Frontal cortex (tissue), 3 donors: ENCODE measurements at regions not wholly inside any gene's neighbourhood (a gene's known extent, or its start where the extent isn't known, plus 50 kb on each side); places are given as distances from the start of the nearest gene placed in this dataset.

Experiments
- DNase-seq, 2 donors: peaks; one replicate each; pipeline ENCODE4 v3.0.0; 2012; ENCODE audit warnings: low spot score in 2 of 2
- FAIRE-seq: peaks from 2 replicates; lab custom pipeline; 2012; peaks lifted over from hg19 to GRCh38; lab: Jason Lieb, UNC
- donor health status: control.
- donor health status: control.
- donor health status: control.

DNA sequence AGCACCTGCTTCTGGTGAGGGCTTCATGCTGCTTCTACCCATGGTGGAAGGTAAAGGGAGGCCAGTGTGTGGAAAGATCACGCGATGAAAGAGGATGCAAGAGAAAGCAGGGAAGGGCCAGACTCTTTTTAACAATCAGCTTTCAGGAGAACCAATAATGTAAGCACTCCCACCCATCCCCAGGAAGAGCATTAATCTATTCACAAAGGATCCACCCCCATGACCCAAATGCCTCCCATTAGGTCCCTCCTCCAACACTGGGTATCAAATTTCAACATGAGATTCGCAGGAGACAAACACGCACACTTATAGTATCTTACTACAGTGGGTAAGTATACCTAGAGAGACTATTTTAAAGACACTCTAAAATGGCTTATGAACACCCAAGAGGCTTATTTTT is 80.5 kb upstream of the TMCC3 start:
- DNase-seq: no peak

DNA sequence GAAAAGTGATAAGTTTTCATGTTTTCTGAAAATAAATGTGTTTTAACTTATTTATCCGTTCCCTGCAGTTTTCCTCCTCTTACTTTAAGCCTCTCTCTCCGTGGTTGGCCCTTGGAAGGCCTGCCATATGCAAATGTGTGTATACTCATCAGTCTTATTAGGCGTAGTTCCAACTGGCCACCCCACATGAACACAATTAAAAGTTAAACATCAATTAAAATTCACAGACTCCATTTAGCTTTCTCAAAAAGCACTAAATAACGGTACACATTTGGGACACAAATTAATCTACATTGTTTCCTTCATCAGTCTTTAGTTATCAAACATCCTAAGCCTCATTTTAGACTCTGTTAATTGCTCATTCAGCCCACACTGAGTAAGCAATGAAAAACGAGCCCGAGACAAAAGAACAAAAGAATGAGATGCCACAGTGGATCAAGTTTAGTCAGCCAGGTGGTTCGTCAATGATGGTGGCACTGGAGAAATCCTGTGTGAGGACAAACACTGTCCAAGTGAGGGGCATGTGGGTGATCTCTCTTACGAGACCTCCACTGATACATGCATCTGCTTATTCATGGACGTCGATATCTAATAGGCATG is 76.0 kb upstream of the TMCC3 start:
- FAIRE-seq (no peak), DNase-seq (no peak)

More for the DNA sequence above, 80.5 kb upstream of the TMCC3 start:
- no peak for FAIRE-seq

DNA sequence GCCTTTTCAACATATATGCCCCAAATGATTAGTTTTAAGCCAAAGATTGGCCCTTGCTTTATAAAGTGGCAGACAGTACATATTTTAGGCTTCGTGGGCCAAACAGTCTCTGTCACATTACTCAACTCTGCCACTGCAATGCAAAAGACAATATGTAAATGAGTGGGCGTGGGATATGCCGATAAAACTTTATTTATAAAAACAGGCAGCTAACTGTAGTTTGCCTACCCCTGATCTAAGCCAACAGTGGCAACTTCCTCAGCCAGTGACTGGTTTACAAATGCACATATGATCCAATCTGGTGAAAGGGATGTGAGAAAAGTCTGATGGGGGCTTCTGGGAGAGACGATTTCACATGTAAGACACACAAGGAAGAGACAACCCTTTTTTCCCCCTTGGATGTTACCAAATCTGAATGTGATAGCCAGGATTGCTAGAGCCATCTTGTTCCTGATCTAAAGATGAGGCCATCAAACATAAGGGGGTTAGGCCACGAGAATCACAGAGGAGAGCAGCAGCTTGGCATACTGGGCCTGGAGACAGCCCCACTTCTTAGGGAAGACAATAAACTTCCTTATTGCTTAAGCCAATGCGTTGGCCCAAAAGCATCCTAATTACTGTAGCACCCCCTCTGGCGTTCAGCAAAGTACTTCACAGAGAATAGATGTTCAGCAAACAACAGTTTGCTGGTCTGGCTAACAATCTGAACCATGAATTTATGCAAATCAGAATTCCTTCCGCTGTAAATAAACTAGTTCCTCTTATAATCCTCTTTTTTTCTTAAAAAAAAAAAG is 75.2 kb upstream of the TMCC3 start:
- FAIRE-seq: no peak
- DNase-seq: no peak

DNA sequence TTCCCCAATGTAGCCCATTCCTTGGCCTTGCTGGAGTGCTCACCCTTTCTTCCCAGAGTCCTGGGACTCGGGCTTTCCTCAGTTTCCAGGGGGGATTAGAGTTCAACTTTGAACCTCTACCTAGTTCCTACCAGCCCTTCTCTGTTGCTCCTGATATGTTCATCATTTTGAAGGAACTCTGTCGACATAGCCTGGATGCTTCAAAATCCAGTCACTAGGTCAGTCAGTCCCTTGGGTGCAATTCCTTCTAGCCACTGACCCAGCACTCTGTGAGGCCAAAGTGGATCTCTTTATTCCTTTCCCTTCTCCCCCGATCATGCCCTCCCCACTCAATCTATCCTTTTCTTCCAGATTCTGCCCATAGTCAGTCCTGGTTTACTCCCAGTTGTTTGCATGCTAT is 72.3 kb upstream of the TMCC3 start:
- FAIRE-seq (no peak), DNase-seq (no peak)

DNA sequence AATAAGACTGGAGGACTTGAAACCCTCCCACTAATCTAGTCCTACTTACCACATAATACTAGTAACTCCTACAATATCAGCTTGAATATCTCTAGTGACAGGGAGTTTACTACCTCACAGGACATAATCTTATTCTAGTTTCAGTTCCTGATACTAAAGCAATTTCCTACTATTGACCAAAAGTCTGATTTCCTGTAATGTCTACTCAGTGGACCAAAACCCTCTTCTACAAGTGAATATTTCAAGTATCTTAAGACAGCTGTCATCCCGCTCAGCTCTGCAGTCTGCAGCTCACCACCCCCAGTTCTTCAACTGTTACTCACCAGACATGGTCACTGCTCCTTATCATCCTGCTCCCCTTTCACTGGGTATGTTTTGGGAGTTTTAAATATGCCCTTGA is 70.8 kb upstream of the TMCC3 start:
- FAIRE-seq (no peak), DNase-seq (no peak)

DNA sequence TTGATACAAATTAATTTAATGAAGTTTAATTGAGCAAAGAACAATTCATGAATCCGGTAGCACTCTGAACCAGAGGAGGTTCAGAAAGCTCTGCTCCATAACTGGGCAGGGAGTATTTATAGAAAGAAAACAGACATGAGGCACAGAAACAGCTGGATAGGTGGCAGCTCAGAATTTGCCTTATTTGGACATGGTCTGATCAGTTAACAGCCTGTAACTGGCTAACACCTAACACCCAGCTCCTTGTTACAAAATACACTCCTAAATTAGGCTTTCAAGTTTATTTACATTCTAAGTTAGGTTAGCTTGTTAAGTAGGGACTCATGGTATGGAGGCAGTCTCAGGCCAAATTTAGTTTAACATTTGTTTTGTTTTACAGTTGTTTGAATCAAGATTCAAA is 67.8 kb upstream of the TMCC3 start:
- no peak for DNase-seq
- no peak for FAIRE-seq

DNA sequence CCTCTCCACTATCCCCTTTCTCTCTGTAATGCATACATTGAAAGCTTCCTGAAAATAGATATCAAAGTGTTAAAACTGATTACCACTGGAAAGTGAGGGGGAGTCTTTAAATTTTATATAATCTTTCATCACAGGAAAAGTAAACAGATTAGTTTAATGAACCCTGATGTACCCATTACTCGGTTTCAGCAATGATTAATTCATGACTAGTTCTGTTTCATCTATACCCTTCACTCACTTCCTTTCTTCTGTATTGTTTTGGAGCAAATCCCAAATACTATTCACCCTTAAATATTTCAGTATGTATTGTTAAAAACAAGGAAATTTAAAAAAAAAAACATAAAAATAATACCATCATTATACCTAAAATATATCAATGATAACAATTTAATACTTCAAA is 67.3 kb upstream of the TMCC3 start:
- peak; percentile 83 for FAIRE-seq
- DNase-seq: no peak

DNA sequence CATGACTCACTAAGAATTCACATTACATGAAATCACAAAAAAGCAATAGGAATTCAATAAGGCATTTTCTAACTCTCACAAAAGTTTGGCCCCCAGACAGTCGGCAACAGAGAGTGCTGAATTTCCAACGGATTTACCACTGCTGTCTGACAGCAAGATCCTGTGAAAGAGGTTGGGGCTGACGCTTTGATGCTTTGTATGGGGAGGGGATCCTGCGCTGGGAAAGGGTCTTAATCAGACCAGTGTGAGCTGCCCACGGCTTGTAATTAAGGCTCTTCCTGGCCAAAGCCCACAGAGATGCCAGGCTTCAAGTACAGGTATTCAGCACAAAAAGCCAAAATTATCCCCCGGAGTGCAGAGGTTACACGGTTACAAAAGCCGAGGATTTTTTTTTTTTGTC is 66.8 kb upstream of the TMCC3 start:
- DNase-seq: no peak
- FAIRE-seq: no peak

GRCh38 chr12:94716339-94716738 is 66.0 kb upstream of the TMCC3 start:
- no peak for DNase-seq
- no peak for FAIRE-seq

DNA sequence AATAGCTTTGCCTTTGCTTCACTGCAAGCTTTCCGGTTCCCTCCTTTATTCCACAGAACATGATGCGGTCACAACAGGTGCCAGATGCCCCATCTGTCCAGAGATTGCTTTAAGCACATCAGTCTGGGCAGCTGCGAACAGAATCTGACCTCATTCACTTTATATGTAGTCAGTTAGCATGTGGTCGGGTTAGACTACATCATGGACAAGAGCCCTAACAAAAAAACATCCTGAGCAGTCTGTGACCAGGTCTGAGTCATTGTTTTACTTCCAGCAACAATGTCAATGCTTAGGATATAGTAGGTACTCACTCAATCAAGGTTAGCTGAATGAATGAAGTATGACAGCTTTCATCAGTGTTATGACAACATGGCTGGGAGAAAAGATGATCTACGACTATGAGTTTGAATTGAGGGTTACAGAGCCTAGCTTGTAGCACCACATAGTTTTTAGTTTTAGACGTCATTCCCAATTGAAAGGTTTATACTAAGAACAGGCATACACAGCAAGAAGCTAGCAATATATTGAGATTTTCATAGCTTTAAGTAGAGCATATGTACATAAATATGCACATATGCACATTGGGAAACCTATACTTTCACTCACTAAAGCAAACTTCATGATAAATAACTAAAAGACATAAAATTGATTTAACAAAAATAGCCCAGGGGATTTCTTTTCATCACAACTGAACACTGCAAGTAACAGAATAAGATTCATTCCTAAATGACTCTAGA is 64.2 kb upstream of the TMCC3 start:
- DNase-seq (no peak), FAIRE-seq (no peak)

GRCh38 chr12:94712815-94713515 is 62.6 kb upstream of the TMCC3 start:
- FAIRE-seq (no peak), DNase-seq (no peak)

- no peak for FAIRE-seq
- no peak for DNase-seq
Measured at GRCh38 chr12:94710933-94711332, 60.6 kb upstream of the TMCC3 start.

- no peak for FAIRE-seq
Measured at GRCh38 chr12:94707892-94708291, 57.5 kb upstream of the TMCC3 start.

GRCh38 chr12:94707036-94707435 is 56.7 kb upstream of the TMCC3 start:
- FAIRE-seq: no peak

More at GRCh38 chr12:94707892-94708291, 57.5 kb upstream of the TMCC3 start:
- DNase-seq: no peak

DNA sequence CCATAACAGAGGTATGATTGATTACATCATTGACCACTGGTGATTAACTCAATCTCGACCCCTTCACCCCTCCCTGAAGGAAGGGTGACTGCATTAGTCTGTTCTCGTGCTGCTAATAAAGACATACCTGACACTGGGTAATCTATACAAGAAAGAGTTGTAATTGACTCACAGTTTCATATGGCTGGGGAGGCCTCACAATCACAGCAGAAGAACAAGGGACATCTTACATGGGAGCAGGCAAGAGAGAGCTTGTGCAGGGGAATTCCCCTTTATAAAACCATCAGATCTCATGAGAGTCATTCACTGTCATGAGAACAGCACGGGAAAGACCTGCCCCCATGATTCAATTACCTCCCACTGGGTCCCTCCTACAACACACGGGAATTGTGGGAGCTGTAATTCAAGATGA is 55.9 kb upstream of the TMCC3 start:
- FAIRE-seq: no peak

More at GRCh38 chr12:94707036-94707435, 56.7 kb upstream of the TMCC3 start:
- DNase-seq: no peak

DNA sequence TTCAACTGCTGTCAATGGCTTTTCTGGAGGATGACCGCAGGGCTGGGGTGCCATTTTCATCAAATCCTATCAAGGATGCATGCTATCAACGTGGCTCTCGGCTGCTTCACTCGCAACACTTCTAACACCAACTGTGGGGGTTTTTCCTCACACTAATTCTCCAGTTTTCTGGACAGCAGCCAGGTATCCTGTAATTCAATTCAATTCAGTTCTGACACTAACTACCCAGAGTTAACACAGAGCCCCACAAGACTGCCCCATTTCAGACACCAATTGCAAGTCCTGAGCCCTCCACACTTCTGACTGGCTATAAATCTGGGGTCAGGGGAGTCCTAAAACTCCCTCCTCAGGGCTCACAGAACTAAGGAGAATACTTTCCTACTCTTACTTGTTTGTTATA is 55.3 kb upstream of the TMCC3 start:
- no peak for FAIRE-seq
- DNase-seq: no peak

More for the DNA sequence above, 55.9 kb upstream of the TMCC3 start:
- no peak for DNase-seq

DNA sequence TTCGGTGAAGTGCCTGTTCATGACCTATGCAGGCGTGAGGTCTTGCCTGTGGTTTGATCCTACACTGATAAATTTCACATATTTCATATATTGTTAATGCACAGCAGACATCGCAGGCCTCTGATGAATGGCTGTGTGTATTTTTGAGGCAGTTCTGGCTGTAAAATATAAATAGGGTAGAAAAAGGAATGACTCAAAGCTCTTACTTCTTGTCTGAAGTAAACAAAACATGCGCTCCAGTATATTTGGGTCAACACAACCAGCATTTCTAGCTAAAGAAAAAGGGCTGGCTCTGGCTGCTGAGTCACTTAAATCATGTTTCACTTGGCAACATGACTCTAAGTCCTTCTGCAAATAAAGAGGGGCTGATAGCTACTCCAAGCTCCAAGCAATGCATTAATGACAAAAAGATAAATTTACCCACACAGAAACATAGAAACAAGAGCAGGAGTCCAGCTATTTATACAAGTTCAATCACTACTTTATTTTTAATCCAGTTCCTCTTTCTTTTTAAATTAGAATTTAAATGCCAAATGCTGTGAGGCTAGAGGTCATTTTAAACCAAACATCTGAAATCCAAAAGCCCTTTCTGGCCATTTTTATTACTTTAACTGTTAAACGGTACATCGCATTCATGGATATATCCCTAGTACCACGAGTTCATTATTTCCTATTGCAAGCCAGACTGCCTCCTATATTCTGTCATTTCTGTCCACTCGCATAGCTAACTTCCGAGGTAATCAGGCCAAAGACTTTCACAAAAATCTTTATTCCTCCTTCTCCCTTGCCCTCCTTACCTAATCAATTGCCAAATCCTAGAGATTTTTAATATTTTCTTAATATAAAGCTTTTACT is 54.3 kb upstream of the TMCC3 start:
- peak in 1 of 2 donors; percentile 41 for DNase-seq
- no peak for FAIRE-seq

GRCh38 chr12:94702696-94703095 is 52.3 kb upstream of the TMCC3 start:
- no peak for DNase-seq
- FAIRE-seq: no peak

GRCh38 chr12:94701711-94702110 is 51.4 kb upstream of the TMCC3 start:
- no peak for DNase-seq
- no peak for FAIRE-seq
